ACHN (cell line): ENCODE measurements at regions not wholly inside any gene's neighbourhood (a gene's known extent, or its start where the extent isn't known, plus 50 kb on each side); places are given as distances from the start of the nearest gene placed in this dataset.

Experiments used
- DNase-seq: peaks from one replicate; pipeline ENCODE4 v3.0.0-alpha.2; 2015
- in situ Hi-C: cut with HindIII; loops from 2 replicates; pipeline ENCODE4 v1.10.0; 2017; ENCODE audit warnings: low sequenced_read_pairs, low pct_ligation_motif_present, low pct_unique_long_range_greater_than_20kb

- no peak for DNase-seq
- in situ Hi-C loops, result no loop called here
Measured at GRCh38 chr6:148291876-148292275, 50.8 kb upstream of the SASH1 start.
